Right lobe of liver (tissue), 4 donors: ENCODE measurements at regions not wholly inside any gene's neighbourhood (a gene's known extent, or its start where the extent isn't known, plus 50 kb on each side); places are given as distances from the start of the nearest gene placed in this dataset.

ENCODE experiments used
- CTCF ChIP-seq, 4 donors: fragments of 200-600 bp in 3 of 4; fragments of 450-650 bp in 1 of 4; IDR thresholded peaks; one replicate each; pipeline versions ENCODE4 v1.5.1 to v1.8.0; 2016 to 2022; ENCODE audit warnings: antibody characterized with exemption in 4 of 4, mild to moderate bottlenecking in 2 of 4
- POLR2A ChIP-seq: fragments of 450-650 bp; IDR thresholded peaks from one replicate; pipeline ENCODE4 v1.6.1; 2017; ENCODE audit warnings: antibody characterized with exemption, mild to moderate bottlenecking
- donor health status: DM: no; HTN: no; CAD: no.
- donor health status: DM: no; HTN: no; CAD: no.
- donor health status: DM: no; HTN: yes; CAD: no.

GRCh38 chr4:138521809-138522208 lies 279.7 kb upstream of the SLC7A11 start:
- TF ChIP-seq CTCF (IDR thresholded peaks at IDR 0.05) (no peak), POLR2A (no peak)
